Medulla oblongata (tissue), 1 donor: ENCODE measurements at regions not wholly inside any gene's neighbourhood (a gene's known extent, or its start where the extent isn't known, plus 50 kb on each side); places are given as distances from the start of the nearest gene placed in this dataset.
"Not testable (repeated sequence)": the region's sequence is repeated elsewhere in the genome, so short reads cannot be mapped to it uniquely, and the experiment has no call there.

Experiments used
- DNase-seq: peaks from one replicate; pipeline ENCODE4 v3.0.0-alpha.2; 2015; ENCODE audit errors: extremely low spot score

GRCh38 chr6:164078532-164079274, 664.2 kb downstream of the QKI start:
- no peak for DNase-seq

- DNase-seq = not testable (repeated sequence)
Measured at GRCh38 chr6:164076818-164077532, 662.5 kb downstream of the QKI start.

GRCh38 chr6:164075981-164076615, 661.6 kb downstream of the QKI start:
- no peak for DNase-seq

- DNase-seq = no peak
Measured at GRCh38 chr6:164072240-164072666, 657.7 kb downstream of the QKI start.

GRCh38 chr6:164069350-164069990, 655.0 kb downstream of the QKI start:
- peak; percentile 56 for DNase-seq

- DNase-seq = no peak
Measured at GRCh38 chr6:164068527-164068926, 654.0 kb downstream of the QKI start.

- no peak for DNase-seq
Measured at GRCh38 chr6:164066766-164067165, 652.2 kb downstream of the QKI start.

GRCh38 chr6:164066335-164066734, 651.8 kb downstream of the QKI start:
- DNase-seq = no peak

- no peak for DNase-seq
Measured at GRCh38 chr6:164063346-164063745, 648.8 kb downstream of the QKI start.

- DNase-seq = no peak
Measured at GRCh38 chr6:164062872-164063271, 648.4 kb downstream of the QKI start.

- no peak for DNase-seq
Measured at GRCh38 chr6:164057876-164058275, 643.4 kb downstream of the QKI start.

- no peak for DNase-seq
Measured at GRCh38 chr6:164051427-164051826, 636.9 kb downstream of the QKI start.

GRCh38 chr6:164049517-164049988, 635.0 kb downstream of the QKI start:
- no peak for DNase-seq

GRCh38 chr6:164048840-164049516, 634.5 kb downstream of the QKI start:
- no peak for DNase-seq

GRCh38 chr6:164045082-164045481, 630.6 kb downstream of the QKI start:
- DNase-seq = no peak

GRCh38 chr6:164043656-164044055, 629.1 kb downstream of the QKI start:
- not testable (repeated sequence) for DNase-seq

- DNase-seq = no peak
Measured at GRCh38 chr6:164042212-164042611, 627.7 kb downstream of the QKI start.

- no peak for DNase-seq
Measured at GRCh38 chr6:164040994-164041393, 626.5 kb downstream of the QKI start.

GRCh38 chr6:164039954-164040375, 625.4 kb downstream of the QKI start:
- DNase-seq = no peak

- no peak for DNase-seq
Measured at GRCh38 chr6:164037171-164037870, 622.8 kb downstream of the QKI start.
